HG03439 (cell line): ENCODE measurements at regions not wholly inside any gene's neighbourhood (a gene's known extent, or its start where the extent isn't known, plus 50 kb on each side); places are given as distances from the start of the nearest gene placed in this dataset.
"Not testable (repeated sequence)": the region's sequence is repeated elsewhere in the genome, so short reads cannot be mapped to it uniquely, and the experiment has no call there.

ENCODE experiments used
- ATAC-seq: cut with Tn5 transposase; IDR thresholded peaks from one replicate; pipeline ENCODE4 v1.9.1; 2021; ENCODE audit warnings: mild to moderate bottlenecking, moderate library complexity; ENCODE audit not compliant: unreplicated experiment

DNA sequence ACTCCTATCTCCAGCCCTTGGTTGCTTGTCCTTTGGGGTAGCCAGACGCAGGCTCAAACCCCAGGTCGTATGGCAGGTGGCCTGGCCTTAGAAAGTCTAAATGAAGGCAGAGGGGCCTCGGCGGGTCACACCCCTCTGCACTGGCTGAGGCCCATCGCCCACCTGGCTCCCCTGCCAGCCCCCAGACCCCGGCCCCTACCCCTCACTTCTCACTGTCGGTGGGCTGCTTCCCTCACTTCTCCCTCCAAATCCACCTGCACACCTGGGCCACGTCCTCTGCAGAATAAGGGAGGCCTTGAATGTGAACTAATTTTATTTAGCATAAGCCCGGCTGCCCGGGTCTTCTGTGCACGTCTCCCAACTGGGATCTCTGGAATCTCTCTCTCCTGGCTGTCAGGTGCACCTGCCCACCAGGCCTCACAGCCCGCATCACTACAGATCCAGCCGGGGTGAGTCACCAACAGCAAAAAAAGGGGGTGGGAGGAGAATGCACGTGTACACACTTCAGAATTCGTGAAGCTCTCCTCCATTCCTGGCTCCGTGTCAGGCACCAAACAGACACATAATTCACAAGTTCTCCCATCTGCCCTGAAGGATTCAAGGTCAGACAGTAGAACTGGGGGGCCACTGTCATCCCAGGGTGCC lies 107.5 kb upstream of the SIM2 start:
- ATAC-seq = no peak

DNA sequence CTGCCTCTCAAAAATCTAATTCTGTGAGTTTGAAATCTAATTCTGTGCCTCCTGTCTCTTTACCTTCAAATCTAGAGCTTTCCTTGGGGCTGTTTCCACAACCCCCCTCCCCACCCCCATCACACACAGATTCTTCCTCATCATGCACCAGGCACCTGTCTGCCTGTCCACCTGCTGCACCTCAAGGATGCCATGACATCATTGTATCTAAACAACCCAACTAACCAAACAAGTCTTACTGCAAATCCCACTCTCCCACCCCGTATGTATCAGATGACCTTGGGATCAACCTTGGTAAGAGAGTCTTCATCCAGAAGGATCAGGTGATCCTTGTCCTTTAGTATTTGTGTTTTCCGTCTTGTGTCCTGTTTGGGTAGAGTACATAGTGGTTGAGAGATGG lies 102.7 kb upstream of the SIM2 start:
- no peak for ATAC-seq

DNA sequence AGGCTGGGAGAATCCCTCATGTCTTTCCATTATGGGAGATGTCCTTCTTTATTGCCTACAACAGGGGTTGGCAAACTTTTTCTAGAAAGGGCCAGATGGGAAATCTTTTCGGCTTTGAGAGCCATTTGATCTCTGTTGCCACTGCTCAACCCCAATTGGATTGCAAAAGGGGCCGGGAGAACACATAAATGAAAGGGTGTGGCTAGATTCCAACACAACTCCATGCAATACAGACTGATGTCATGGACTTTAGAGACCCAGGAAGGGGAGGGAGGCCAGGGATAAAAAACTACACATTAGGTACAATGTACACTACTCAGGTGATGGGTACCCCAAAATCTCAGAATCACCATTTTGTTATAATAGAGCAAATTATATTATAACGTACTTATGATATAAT lies 97.6 kb upstream of the SIM2 start:
- ATAC-seq = no peak

DNA sequence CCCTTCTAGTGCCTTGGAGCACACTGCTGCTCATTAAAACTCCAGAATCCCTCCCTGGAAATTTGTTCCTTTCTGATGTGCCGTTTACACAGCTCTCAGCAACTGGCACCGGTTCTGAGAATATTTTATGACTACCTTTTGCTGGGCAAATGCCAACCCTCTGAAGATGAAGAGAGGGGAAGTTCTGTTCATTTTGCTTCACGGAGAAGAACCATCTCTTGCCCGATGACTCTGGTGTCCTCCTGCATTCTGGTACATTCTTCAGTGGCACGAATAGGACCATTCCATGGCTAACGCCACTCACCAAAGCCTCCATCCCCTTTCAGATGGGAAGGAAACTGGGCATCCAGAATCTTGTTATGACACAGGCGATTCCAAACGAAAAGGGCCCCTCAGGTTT lies 96.2 kb upstream of the SIM2 start:
- ATAC-seq = no peak

DNA sequence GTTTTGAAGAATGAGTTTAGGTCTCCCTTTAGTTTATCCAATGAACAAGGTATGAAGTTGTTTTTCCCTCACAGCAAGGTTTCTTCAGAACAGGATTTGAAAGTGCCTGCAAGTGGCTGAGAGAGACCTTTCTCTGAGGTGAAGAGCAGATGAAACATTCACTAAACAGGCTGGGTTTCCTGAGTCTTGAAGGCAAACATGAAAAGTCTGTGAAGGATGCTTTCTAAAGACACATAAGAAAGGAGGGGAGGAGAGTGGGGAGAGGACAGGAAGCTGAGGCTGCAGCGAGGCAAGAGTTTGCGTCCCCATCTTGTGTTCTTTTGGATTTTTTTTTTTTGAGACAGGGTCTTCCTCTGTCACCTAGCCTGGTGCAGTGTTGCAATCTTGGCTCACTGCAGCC lies 95.7 kb upstream of the SIM2 start:
- ATAC-seq = no peak

DNA sequence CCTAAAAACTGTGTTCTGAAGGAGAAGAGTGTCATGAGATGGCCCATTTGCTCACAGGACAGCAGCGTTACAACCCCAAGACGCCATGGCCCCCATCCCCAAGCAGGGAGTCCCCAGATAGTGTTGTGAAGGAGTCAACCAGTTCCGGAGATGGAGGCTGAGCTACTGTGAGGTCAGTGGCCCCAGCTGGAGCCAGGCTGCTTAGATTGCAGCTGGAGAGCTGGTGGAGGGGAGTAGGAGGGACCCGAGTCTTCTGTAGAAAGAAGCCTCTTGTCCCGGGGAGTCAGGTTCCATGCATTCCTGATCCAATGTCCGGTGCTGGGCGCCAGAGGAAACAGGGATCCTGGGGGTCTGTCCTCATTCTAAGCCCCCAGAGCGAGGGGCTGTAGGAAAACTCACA lies 93.5 kb upstream of the SIM2 start:
- ATAC-seq = no peak

DNA sequence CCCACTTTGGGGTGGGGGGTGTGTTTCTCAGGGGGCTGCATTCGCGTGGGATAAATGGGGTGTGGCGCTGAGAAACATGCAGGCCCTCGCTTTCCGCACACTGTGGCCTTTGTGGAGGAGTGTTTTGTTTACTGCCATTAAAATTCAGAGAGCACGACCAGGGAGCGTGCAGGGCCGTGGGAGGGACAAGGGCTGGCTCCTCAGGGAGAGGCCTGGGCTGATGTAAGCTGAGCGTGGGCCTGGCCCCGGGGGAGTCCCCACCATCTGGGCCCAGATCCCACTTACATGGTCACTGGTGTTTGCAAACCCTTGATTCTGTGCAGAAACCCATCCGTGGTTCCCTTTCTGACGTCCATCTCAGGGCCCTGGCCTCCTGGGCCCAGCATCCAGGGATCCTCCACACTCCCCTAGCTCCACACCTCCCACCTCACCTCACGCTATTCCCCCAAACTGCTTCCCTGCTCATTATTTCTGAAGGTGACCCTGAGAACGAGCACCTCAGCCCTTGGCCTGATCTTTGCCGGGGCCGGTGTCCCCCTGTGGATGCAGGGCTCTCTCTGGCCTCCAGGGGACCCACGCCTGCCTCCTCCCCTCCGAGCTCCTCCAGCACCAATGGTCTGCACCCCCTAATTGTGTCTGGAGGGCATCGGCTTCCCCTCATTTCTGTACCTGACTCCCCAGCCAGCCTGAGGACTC lies 92.5 kb upstream of the SIM2 start:
- no peak for ATAC-seq

DNA sequence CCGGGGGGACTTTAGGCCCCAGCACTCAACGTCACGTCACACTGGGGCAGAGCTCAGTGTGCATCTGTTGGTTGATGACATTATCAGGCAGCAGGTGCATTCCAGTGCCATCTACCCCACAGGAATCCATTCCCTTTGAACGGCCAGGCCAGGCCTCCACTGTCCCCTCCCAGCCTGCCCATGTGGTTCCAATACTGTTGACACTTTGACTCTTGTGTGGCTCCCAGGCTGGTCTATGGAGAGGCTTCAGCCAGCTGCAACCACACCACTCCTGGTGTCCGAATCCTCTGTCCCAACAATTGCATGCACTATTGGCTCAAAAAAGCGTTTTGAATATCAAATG lies 92.0 kb upstream of the SIM2 start:
- ATAC-seq = no peak

DNA sequence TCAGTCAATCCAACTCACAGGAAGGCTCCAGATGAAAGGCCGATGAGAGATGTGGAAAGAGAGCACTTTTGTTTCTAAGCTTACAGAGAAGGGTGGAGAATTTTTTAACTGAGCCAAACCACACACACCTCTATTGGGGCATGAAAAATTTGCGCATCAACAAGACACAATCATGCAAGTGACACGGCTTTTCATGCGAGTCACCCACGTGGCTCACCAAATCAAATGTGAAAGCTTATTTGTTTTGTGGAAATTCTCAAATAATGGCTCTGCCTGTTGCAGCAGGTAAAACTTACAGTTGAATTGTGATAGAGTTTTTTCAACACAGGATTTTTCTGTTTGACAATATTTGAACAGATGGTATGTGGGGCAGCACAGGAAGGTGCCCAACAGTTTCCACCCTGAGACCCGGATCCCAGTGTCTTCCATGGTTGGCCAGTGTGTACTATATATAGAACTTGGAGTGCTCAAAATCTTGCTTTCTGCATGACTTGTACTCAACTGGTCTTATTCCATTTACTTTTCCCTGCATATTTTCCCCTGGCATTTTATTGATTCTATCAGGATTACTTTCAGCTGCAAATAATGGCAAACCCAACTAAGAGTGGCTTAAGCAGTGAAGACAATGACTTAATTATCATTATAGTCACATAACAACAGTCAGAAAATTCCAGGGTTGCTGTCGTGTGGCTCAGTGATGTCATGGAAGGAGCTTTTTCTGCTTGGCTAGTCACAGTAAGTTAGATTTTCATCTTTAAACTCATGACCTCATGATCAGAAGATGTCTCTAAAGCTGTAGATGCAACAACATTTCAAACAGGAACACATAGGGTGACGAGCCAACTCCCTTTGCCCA lies 90.6 kb upstream of the SIM2 start:
- ATAC-seq = no peak

DNA sequence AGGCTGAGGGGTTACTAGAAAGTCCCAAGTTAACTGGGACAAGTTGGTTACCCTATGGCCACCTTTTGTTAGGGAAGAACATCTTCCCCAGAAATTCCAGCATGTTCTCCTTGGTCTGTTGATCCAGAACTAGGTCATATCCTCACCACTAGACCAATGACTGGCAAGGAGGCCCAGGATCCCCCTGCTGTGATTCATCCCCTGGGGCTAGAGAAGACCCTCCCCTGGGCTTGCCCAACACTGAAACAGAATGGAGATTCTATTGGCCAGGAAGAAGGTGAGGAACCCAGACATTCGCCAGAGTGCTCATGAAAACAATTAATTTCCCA lies 90.1 kb upstream of the SIM2 start:
- no peak for ATAC-seq

DNA sequence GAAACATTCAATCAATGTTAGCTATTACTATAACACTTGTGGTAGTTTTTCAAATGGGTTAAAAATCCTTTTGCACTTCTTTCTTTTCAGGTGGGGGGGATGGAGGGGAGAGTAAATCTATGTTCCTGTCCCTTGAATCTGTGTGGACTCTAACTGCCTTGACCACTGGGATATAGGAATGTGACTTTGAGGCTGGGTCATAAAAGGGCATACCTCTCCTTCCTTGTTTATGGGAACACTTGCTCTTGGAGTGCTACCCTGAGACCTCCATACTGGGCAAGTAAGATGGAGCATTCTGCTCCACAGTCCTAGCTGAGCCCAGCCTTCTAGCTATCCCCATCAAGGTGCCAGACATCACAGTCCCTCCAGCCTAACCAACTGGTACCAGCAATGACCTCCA lies 89.3 kb upstream of the SIM2 start:
- no peak for ATAC-seq

DNA sequence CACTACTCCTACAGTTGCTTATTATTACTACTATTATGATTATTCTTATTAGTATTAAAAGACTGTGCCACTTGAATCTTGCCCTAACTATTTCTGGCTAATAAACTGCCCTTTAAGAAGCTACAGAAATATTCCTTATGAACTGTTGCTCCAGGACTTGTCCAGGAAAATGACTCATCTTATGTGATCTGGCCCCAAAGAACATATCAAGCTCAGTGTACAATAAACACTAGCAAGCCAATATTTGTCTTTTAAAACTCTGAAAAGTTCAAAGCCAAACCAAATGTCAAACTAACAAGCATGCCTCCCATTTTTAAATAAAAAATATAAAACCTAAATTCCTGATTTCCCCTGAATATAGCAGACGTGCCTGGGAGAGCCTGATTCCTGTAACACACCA lies 88.7 kb upstream of the SIM2 start:
- ATAC-seq = no peak

DNA sequence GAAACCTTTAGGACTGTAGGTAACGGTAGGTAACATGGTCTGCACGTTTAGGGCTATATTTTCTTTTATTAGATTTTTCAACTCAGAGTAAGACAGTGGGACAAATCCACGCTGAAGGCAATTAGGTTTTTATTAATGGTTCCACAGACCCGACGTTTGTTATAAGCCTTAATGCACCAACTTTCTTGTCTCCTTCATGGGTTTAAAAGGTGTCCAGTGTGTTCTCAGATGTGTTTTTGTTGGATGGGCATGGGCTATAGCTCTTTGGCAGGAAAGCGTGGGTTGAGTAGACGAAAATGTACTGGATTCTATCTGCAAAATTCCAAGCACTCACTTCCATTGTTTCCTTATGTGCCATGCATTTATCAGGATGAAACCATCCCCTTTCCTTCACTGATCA lies 88.0 kb upstream of the SIM2 start:
- no peak for ATAC-seq

DNA sequence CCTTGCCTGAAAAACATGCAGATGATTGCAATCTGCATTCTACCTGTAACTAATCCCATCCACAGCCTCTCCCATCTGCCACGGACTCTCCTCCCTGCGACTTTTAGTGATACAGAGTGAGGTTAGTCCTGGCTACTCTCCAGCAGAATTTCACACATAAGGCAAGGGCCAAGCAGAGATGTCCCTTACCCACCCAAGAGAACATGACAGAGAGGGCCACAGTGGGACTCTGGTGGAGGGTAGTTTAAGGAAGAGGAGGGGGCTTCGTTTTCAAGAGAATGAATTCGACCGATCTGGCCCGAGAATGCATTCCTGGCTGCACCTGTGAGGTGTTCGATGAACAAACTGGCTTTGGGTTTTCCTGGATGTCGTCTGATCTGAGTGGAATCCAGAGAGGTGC lies 87.5 kb upstream of the SIM2 start:
- ATAC-seq = no peak

DNA sequence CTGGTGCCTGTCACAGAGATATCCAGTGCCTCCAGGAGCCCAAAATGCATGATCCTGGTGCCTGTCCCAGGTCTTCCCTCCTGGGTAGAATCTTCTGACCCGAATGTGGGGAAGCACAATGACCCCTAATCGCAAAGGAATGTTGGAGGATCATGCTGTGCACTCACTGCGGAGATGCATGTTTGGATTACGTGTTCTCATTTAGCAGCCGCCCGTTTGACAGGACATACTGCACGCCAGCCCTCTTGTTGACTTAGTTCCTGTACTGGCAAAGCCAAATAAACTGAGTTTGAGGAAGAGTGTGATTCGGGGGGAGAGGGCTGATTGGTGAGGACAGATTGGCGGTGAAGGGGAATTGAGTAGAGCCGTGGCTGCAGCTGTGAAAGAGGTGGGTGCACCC lies 85.9 kb upstream of the SIM2 start:
- no peak for ATAC-seq

DNA sequence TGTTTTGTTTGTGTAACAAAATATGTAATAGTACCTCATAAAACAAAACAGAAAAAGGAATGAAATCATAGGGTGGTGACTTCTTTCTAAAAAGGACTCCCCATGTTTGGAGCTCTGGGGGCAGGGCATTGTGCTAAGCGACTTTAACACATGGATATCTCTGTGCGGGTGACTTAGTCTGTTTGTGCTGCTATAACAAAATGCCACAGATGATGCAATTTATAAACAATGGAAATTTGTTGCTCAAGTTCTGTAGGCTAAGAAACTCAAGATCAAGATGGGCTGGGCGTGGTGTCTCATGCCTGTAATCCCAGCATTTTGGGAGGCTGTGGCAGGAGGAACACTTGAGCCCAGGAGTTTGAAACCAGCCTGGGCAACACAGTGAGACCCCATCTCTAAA lies 85.4 kb upstream of the SIM2 start:
- ATAC-seq = no peak

DNA sequence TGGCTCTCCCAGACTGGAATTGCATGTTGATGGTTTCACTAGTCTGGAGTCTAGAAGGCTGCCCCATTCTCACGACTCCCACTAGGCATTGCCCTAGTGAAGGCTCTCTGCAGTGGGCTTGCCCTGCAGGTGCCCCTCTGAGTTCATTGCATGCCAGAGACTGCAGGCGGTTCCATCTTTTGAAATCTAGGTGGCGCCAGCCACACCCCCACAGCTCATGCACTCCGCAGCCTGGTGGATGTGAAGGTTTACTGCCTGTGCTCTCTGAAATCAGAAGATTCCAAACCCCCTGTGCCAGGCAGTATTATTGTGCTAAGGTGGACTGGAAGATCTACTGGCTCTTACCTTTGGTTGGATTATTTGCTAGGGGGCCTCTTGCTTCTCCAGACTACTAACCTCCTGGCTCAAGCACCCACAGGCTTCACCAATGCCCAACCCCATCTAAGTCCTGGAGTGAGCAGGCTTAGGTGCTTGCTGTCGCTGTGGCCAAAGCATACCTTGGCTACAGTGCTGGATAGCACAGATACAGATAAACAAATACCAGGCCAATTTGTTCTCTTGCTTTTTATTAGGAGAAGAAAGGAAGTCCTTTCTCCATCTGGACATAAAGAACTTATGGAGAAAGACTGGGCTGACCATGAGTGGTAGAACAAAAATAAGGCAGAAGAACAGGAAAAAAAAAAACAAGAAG lies 83.5 kb upstream of the SIM2 start:
- ATAC-seq = no peak

DNA sequence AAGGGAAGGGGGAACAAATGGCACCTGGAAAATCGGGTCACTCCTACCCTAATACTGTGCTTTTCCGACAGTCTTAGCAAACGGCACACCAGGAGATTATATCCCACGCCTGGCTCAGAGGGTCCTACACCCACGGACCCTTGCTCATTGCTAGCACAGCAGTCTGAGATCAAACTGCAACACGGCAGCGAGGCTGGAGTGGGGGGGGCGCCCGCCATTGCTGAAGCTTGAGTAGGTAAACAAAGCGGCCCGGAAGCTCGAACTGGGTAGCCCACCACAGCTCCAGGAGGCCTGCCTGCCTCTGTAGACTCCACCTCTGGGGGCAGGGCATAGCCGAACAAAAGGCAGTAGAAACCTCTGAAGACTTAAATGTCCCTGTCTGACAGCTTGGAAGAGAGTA lies 82.1 kb upstream of the SIM2 start:
- not testable (repeated sequence) for ATAC-seq

DNA sequence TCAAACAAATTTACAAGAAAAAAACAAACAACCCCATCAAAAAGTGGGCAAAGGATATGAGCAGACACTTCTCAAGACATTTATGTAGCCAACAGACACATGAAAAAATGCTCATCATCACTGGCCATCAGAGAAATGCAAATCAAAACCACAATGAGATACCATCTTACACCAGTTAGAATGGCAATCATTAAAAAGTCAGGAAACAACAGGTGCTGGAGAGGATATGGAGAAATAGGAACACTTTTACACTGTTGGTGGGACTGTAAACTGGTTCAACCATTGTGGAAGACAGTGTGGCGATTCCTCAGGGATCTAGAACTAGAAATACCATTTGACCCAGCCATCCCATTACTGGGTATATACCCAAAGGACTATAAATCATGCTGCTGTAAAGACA lies 77.1 kb upstream of the SIM2 start:
- ATAC-seq = not testable (repeated sequence)

DNA sequence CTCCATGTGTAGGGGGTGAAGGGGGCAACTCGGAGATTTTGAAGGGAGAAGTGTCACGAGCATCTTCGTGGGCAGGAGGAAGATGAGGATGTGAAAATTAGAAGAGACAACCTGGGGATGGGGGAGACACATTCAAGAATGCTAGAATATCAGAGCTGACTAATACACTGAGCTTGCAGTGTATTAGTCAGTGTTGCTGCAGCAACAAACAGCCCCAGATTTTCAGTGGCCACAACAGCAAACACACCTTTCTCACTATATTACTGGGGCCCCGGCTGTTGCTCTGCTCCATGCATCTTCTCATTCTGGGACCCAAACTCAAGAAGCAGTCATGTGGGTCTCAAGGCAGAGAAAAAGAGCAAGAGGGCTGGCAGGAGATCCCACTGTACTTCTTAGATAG lies 74.8 kb upstream of the SIM2 start:
- ATAC-seq = no peak

DNA sequence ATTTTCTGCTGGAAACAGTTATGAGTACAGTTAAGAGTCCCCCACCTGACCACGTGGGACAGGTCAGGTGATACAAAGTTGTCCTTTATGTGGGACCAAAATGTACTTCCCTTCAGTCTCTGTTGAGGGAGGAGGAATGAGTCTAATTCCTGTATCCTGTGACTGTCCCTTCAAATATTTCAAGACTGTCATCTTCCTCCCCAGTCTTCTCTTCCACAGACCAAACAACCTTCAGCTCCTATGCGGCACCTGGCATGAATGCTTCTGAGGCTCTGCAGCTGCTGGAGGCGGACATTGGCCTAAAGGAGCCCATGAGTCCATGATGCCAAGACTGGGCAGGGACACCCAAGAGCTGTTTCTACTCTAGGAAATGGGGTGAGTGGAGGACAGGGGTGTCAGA lies 72.1 kb upstream of the SIM2 start:
- no peak for ATAC-seq

DNA sequence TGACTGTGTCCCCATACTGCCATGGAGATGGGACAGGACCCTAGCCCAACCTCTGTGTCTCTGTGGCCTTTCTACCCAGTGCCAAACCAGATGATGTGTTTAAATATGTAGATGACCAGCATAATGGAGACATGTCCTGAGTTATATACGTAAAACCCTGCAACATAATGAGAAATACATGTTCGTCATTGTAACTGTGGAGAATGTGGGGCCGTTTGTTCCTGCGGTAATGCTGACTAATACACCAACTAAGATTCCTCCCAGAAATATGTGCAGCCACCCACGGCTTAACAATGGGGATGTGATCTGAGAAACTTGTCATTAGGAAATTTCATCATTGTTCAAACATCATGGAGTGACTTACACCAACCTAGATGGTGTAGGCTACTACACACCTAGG lies 71.7 kb upstream of the SIM2 start:
- ATAC-seq = no peak
